ENCODE measurements at regions not wholly inside any gene's neighbourhood (a gene's known extent, or its start where the extent isn't known, plus 50 kb on each side); places are given as distances from the start of the nearest gene placed in this dataset.

DNA sequence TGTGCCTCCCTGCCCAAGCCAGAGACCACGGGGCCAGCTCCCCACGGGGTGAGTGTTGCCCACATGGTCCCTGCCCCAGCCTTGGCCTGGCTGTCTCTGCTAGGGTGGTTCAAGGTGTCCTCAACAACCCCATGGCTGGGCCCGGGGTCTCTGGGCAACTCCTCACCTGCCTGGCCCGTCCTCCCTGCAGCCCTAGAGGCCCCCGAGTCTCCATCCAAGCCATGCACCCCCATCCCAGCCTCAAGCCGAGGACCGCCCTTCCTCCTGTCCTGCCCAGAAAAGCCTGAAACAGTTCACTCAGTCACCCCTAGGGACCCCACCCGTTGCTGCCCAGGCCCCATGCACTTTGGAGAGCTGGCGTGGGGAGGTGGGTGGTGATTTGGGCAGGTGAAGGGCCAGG is 120.9 kb downstream of the FAM53A start:
- TF ChIP-seq, protein P1, sequence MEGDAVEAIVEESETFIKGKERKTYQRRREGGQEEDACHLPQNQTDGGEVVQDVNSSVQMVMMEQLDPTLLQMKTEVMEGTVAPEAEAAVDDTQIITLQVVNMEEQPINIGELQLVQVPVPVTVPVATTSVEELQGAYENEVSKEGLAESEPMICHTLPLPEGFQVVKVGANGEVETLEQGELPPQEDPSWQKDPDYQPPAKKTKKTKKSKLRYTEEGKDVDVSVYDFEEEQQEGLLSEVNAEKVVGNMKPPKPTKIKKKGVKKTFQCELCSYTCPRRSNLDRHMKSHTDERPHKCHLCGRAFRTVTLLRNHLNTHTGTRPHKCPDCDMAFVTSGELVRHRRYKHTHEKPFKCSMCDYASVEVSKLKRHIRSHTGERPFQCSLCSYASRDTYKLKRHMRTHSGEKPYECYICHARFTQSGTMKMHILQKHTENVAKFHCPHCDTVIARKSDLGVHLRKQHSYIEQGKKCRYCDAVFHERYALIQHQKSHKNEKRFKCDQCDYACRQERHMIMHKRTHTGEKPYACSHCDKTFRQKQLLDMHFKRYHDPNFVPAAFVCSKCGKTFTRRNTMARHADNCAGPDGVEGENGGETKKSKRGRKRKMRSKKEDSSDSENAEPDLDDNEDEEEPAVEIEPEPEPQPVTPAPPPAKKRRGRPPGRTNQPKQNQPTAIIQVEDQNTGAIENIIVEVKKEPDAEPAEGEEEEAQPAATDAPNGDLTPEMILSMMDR (IDR thresholded peaks at IDR 0.05) = no peak
- no peak for TF ChIP-seq POLR2A (IDR thresholded peaks at IDR 0.05)

All from Peyer's patch (tissue), 4 donors.